ENCODE measurements at regions not wholly inside any gene's neighbourhood (a gene's known extent, or its start where the extent isn't known, plus 50 kb on each side); places are given as distances from the start of the nearest gene placed in this dataset.
"Not testable (repeated sequence)": the region's sequence is repeated elsewhere in the genome, so short reads cannot be mapped to it uniquely, and the experiment has no call there.

DNA sequence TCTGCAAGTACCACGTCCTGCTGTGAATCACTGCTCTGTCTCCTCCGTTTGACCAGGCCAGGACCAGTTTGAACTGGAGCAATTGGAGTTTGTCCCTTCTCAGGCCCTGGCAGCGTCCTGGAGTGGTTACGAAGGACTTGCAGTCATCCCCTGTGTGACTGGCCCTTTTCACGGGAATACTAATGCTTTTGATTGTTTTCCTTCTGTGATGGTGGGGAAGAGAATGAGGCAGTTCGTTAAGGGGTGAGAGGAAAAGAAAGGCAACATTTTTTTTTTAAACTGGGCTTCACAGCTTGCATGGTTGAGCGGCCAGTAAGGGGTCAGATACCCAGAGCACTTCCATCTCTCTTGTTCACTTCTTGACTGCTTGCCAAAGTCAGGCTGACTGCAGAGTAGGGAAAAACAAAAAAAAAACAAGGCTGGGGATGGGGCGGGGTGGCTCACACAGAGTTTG, 153.5 kb upstream of the STK32A start:
- no peak for DNase-seq (ENCODE audit: low read depth)

DNA sequence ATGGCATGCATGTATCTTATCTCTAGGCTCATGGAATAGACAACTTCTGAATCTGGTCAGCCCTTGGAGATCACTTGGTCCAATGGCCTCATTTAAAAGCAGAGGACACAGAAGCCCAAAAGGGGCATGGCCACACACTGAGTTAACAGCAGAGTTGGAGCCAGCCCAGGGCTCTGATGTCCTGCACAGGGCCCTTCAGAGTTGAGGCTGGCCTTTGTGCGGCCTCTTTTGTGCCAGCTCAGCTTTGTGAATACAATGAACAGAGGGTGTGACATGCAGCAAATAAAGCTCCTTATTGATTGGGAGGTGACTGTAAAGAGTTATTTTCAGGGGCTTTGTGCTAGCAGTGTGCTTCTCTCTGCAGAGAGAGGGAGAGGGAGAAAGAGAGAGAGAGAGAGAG, 150.1 kb upstream of the STK32A start:
- no peak for DNase-seq (ENCODE audit: low read depth)

DNA sequence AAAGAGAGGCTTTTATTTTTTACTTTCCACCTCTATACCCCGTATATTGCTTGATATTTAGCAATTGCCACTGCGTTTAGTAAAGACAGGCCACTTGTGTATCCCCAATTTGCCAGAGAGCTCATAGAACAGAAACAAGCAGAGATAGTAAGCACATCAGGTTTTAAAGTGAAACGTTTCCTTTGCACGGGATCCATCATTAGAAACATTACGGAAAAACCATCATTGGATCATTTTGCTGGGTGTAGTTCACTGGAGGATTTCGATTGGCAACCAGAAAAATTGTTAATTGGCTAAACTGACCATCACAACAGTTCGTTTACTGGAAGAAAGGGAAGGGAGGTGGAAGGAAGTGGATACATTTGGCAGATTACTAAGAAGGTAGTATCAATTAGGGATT, 149.4 kb upstream of the STK32A start:
- no peak for DNase-seq (ENCODE audit: low read depth)

DNA sequence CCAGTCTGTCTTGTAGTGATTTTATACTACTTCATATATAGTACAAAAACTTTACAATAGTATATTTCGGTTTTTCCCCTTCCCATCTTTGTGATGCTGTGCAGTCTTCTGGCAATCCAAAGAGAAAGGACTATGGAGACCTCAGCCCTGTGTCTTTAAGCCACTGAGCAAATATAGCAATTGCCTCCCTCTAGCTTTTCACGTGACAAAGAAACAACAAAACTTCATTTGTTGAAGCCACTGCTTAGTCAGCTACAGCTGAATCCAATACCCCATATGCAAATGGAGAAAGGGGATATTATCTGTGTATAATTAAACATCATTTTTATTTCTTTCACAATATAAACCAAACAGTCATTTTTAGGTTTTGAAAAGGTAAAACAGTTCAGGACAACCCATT, 142.8 kb upstream of the STK32A start:
- no peak for DNase-seq (ENCODE audit: low read depth)

DNA sequence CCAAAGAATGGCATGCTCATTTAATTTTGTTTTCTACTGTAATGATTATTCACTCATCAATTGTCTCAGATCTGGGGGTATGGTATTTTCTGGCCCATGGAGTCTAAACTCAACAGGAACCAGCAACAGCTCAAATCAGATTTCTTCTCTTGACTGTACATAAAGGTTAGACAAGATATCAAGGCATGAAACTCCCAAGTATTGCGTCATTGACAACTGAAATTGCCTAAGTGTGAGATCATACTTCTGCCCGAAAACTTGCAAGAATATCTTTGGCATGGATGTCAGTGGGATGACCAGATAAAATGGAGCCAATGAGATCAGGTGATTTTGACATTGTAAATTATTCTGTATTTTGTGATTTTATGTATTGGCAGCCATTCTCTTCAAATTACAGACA, 141.7 kb upstream of the STK32A start:
- no peak for DNase-seq (ENCODE audit: low read depth)

DNA sequence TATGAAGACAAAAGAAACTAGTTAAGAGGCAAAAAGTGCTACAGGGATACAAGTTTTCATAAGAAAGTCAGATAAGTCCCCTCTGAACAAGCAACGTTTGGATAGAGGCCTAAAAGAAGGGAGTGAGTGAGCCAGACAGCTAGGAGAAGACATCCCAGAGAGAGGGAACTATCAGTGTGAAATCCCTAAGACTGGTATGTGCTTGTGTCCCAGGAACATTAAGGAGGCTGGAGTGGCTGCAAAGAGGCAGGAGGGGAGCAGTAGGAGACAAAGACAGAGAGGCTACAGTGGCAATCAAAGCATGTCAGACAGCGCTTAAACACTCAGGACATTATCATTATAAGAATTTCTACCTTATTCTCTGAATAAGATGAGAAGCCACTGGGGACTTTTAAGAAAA, 139.1 kb upstream of the STK32A start:
- DNase-seq (ENCODE audit: low read depth), result no peak

DNA sequence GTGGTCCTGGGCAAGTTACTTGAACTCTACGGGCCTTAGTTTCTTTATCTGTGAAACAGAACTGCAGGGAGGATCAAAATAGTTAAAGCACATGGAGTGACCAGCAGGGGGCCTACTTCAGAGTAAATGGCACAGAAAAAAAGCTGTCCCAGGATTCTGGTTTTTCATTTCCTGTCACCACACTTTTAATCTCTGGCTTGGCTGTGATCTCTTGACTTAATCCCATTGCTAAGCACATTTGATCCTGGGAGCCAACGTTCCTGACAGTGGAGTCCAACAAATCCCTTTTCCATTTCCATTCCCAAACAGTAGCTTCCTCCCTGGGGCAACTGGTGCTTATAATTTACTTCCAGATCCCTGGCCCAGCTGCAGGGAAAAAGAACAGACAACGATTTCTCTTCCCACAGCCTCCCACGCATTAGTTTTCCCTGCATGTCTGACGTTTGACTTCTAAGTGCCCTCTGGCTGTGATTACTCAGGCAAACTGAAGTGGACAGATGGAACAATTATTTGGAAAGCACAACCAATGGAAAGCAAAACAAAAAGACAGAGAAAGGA, 136.5 kb upstream of the STK32A start:
- DNase-seq (ENCODE audit: low read depth), result no peak

DNA sequence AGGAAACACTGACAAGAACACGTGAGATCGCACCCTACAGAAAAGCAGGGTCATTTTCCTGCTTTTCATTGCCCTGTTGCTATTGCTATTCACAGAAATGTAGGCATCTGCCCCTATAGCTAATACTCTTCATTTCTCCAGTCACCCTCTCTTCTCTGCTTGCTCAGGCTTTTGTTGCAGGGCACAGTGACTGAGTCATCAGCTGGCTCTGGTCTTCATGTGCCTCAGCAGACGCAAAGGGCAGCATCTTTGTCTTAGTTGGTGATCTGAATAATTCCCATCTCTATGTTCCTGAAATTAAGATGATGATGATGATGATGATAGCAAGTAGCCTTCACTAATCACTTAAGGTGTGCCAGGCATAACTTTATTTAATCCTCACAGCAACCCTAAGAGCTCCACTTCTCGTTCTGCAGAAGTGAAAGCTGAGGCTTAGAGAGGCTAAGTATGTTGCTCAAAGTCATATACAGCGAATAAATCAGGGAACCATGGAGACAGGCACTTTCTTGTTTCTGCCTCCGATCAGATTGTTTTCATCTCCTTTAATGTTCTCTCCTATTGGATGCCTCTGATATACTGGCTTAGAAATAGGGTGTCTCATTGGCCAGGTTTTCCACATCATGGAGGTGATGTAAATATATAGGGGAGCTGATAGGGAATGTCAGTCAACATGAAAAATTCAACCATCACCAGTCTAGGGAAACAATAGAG, 133.0 kb upstream of the STK32A start:
- DNase-seq (ENCODE audit: low read depth), result no peak

DNA sequence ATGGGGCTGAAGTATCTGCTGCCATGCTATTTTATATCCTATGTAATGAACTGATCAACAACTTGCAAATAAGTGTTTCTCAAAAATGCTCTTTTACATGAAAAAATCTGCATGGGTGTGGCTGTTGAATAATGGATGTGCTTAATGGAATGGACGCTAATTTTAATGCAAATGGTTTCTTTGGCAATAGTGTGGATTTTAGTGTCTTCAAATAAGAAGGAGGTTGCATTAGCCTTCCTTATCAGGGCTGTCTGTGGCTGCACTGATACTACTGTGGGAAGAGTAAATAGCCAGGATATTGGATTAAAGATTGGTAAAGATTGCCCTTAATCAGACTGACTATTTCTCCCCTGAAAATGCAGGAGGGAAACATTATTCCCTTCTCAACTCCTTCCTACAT, 121.9 kb upstream of the STK32A start:
- no peak for DNase-seq (ENCODE audit: low read depth)

DNA sequence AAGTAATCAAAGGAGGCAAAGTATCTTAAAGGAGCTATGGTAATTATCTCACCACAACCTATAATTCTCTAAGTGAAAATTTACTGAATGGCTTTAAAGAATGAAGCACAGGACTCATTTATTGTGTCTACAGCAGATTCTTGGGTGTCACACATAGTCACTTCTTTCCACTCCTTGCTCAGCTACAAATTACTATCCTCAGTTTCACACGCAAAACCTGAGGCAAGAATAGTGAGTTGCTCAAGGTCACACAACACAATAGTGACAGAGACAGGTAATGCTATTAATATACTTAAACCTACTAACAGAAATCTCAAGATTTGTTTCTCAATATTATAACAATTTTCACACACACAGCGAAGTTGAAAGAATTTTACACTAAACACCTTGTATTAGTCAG, 120.9 kb upstream of the STK32A start:
- DNase-seq (ENCODE audit: low read depth), result no peak

DNA sequence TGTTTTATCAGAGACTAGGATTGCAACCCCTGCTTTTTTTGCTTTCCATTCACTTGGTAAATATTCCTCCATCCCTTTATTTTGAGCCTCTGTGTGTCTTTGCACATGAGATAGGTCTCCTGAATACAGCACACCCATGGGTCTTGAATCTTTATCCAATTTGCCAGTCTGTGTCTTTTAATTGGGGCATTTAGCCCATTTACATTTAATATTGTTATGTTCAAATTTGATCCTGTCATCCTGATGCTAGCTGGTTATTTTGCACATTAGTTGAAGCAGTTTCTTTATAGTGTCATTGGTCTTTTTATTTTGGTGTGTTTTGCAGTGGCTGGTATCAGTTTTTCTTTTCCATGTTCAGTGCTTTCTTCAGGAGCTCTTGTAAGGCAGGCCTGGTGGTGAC, 95.1 kb upstream of the STK32A start:
- DNase-seq (ENCODE audit: low read depth), result not testable (repeated sequence)

DNA sequence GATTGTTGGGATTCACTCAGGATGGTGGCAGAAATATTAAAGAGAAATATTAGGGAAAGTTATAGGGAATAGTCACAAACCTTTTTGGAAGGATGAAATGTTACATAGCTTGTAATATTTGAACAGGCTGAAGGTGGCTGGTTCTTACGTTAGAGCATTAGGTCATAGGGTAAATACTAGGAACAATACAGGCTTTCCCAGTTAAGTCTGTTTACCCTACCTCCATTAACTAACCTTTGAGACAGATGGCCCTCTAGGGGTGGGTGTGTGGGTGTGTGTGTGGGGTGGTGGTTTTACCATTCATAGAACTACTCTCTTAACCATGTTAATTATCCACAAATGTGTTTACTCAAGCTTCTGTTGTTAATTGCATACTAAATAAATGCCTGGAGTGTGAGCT, 94.3 kb upstream of the STK32A start:
- no peak for DNase-seq (ENCODE audit: low read depth)

DNA sequence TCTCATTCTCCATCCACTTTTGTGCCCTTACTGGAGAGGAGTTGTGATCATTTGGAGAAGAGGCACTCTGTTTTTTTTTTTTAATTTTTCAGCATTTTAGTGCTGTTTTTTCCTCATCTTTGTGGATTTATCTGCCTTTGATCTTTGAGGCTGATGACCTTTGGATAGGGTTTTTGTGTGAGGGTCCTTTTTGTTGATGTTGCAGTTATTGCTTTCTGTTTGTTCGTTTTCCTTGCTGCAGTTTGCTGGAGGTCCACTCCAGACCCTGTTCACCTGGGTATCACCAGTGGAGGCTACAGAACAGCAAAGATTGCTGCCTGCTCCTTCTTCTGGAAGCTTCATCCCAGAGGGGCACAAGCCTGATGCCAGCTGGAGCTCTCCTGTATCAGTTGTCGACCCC, 93.2 kb upstream of the STK32A start:
- not testable (repeated sequence) for DNase-seq (ENCODE audit: low read depth)

DNA sequence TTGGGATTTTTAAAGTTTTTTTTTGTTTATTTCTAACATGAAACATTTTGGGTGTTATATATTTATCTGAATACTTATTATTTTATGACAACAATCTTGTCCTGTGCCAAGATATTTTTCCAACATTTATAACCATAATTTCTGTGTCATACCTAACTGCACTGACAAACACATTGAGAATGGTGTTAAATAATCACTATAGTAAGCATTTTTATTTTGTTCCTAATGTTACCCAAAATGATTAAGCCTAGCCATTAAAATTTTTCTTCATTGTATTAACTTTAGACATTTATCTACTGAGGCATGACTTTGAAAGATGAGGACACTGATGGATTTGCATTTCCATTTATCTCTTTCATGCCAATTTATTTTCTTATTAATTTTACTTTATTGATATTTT, 91.6 kb upstream of the STK32A start:
- no peak for DNase-seq (ENCODE audit: low read depth)

DNA sequence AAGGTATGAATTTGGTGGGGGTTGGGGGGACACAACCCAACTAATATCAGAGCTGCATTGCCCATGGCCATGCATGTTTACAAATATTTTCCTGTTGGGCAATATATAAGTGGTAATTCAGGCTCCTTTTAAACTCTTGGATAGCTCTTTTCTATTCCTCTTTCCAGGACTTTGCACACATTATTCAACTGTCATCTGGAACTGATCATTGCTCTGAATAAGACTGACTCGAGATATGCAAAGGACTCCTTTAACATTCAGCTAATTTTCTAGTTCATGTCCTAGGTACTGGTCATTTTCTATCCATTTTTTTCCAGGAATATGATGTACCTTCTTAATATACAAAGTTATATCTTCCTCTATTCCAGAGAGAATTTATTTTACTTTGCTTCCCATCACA, 89.5 kb upstream of the STK32A start:
- DNase-seq (ENCODE audit: low read depth), result no peak

DNA sequence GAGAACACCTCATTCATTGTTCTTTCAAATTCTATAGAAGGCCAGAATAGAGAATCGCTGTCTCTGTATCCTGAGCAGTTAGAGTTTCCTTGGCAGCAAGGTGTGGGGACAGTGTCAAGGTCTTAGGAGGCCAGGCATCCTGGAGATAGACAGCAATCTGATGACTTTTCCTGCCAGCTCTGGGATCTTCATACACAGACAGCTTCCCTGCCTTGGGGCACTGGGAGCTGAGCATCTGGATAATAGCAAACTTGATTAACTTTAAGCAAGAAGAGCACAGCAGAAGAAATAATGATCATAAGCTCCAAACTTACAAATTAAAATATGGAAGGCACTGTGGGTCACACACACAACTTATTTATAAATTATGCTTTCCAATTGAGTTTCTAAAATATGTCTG, 86.1 kb upstream of the STK32A start:
- DNase-seq (ENCODE audit: low read depth), result no peak

DNA sequence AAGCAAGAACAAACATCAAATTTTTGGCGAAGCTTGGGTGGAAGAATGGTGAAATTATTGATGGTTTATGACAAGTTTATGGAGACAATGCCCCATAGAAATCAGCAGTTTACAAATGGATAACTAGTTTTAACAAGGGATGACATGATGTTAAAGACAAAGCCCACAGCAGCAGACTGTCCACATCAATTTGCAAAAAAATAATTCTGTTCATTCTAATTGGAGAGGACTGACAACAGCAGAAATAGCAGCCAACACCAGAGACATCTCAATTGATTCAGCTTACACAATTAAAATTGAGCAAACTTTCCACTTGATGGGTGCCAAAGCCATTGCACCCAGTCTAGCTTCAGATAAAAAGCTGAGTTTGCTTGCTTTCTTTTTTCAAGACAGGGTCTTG, 82.7 kb upstream of the STK32A start:
- no peak for DNase-seq (ENCODE audit: low read depth)

DNA sequence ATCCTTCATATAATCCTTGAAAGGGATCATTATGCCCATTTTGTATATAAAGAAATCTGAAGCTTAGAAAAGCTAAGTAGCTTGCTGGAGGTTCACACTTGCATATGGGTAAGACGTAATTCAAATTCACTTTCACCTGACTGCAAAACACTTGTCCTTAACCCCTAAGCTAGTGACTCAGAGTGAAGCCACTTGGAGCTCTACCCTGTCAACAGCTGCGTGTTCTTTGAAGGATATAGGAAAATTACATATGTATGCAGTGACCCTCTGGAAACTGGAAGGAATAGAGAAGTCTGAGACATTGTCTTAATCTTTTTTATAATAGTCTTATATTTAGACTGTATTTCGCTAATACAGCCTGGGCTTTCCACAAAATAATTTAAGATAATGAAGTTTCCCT, 80.0 kb upstream of the STK32A start:
- DNase-seq (ENCODE audit: low read depth), result no peak

DNA sequence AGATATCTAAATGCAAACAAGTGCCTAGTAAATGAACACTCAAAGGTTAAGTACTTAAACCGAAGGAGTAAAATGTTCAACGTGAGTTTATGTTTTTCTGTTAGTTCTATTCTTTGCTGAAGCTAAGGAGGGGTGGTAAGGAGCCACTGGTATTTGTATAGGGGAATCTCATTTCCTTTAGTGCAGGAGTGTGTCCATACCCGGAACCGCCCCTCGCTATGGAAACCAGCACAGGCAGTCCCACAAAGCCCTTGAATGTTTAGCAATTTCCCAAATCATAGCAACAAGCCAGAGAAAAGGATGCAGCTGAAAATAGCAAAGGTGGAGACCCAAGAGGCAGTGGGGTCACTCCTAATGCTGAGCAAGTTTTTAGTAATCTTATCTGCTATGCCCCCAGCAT, 78.8 kb upstream of the STK32A start:
- no peak for DNase-seq (ENCODE audit: low read depth)

DNA sequence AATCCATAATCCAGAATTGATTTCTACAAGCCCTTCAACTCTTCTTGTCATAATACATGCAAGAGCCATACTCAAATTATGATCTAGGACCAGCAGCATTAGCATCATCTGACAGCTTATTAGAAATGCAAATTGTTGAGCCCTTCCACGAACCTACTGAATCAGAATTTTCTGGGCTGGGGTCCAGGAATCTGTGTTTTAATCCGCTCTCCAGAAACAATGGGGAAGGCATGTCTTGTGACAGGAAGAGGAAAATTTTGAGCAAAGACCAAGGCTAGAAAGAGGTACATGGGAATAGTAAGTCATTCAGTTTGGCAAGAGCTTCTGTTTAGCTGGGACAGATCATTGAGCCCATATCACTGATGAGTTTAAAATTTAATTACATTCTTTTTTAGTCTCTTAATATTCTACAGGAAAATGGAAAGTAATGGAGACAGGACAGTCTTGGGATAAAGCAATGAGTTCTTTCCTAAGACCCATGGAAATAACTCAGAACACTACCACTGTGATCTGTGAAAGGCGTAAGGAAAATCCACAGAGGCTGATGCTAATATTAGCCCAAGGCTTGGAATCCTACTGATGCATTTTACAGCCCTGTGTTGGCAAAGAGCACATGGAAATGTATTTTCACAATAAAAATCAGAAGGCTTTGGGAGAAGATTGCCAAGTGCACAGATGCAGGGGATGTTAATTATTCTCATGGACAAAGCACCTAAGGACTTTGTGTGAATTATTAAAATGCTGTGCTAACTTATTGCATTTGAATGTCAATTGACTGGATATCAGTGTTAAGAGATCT, 73.7 kb upstream of the STK32A start:
- no peak for DNase-seq (ENCODE audit: low read depth)

DNA sequence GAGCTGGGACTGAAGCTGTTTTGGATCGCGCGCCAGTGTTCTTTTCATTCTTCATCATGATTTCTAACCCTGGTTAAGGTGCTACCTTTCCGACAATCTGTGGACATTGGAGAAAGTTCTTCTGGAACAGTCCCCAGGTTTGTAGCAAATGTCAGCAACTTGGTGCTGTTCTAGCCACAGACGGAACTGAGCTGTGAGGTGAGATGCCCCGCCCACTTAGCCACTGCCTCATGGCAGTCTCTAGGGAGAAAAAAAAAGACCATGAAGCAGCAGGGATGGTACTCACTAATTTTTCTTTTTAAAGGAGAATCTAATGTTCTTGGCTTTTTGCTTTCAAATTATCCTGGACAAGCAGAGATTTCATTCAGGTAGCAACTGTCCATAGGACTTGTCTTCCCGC, 72.1 kb upstream of the STK32A start:
- DNase-seq (ENCODE audit: low read depth), result no peak

DNA sequence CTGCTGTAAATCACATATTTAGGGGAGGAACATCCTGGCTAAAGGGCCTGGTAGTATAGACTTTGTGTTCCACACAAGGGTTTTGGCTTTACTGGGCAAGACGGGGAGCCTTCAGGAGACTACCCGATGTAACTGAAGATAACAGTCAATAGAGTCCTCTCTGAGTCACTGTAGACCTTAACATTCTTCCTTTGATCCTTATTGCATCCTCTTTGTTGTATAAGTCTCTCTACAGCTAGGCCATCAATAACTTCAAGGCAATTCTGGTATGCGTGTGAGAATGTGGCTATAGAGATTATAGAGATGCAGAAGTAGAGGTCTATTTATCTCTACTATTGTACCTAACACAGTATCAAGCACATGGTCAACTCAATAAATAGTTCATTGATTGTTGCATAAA, 67.3 kb upstream of the STK32A start:
- DNase-seq (ENCODE audit: low read depth), result no peak

DNA sequence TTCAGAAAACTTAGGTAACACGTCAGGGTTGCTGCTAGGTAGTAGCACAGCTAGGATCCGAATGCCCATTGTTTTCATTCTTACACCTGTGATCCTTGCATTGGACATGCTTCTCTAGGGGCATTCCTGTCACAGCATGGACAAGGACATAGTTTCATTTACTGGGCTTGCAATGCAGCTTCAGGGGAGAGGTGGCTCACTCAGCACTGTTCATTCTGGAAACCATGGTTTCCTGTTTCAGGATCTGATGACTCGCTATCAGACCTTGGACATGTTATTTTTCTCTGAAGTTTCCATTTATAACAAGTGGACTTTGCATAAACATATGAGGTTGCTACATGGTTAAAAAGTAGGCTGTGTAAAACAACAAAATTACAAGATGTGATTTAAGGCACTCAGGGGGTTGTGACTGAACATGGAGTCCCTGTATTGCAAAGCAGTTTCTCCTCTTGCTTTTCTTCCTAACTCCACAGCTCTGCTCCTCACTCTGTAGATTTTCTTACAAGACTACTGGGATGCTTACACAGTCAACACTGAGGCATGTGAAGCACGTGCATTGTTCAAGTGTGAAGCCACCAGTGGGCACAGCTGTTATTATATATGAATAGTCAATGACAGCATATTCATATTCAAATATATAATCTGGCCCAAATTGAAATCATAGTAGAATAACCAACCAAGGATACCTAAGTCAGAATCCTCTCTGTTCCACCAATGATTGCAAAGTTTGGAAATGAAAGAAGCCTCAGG, 66.1 kb upstream of the STK32A start:
- no peak for DNase-seq (ENCODE audit: low read depth)
